Endodermal cell (in vitro differentiated cells): ENCODE measurements at regions not wholly inside any gene's neighbourhood (a gene's known extent, or its start where the extent isn't known, plus 50 kb on each side); places are given as distances from the start of the nearest gene placed in this dataset.

Experiments used
- DNase-seq: peaks from one replicate; pipeline ENCODE4 v3.0.0-alpha.2; 2017
- H3K27ac ChIP-seq: 2 replicates; pipeline ENCODE4 v1.5.1; 2013; ENCODE audit warnings: mild to moderate bottlenecking, low read depth, low read length, moderate library complexity
- H3K27me3 ChIP-seq: 2 replicates; pipeline ENCODE4 v1.6.1; 2013; ENCODE audit warnings: mild to moderate bottlenecking, low read length, moderate library complexity; ENCODE audit not compliant: insufficient read depth, control insufficient read depth, poor library complexity, severe bottlenecking
- H3K36me3 ChIP-seq: 2 replicates; pipeline ENCODE4 v1.7.0; 2013; ENCODE audit warnings: mild to moderate bottlenecking, low read length, moderate library complexity; ENCODE audit not compliant: control insufficient read depth, insufficient read depth
- H3K4me1 ChIP-seq: one replicate; pipeline ENCODE4 v1.7.0; 2013; ENCODE audit warnings: low read length; ENCODE audit not compliant: control insufficient read depth, insufficient read depth
- H3K4me3 ChIP-seq: 2 replicates; pipeline ENCODE4 v1.5.1; 2013; ENCODE audit warnings: mild to moderate bottlenecking, low read length, moderate library complexity
- H3K9ac ChIP-seq: 2 replicates; pipeline ENCODE4 v1.6.1; 2013; ENCODE audit warnings: mild to moderate bottlenecking, low read length, moderate library complexity; ENCODE audit not compliant: poor library complexity, severe bottlenecking; ENCODE audit errors: extremely low read depth
- H3K9me3 ChIP-seq: 2 replicates; pipeline ENCODE4 v1.6.1; 2013; ENCODE audit warnings: mild to moderate bottlenecking, low read length, moderate library complexity; ENCODE audit not compliant: control insufficient read depth
- H3K27ac Mint-ChIP-seq: 2 replicates; pipeline ENCODE4 v1.8.0; 2020; ENCODE audit warnings: mixed read lengths
- H3K27me3 Mint-ChIP-seq: 2 replicates; pipeline ENCODE4 v1.8.0; 2021; ENCODE audit warnings: mild to moderate bottlenecking, mixed read lengths; ENCODE audit not compliant: insufficient read depth
- H3K36me3 Mint-ChIP-seq: 2 replicates; pipeline ENCODE4 v1.8.0; 2020; ENCODE audit warnings: low read depth, mixed read lengths
- H3K4me1 Mint-ChIP-seq: 2 replicates; pipeline ENCODE4 v1.8.0; 2020; ENCODE audit warnings: mixed read lengths
- H3K4me3 Mint-ChIP-seq: 2 replicates; pipeline ENCODE4 v1.8.0; 2020; ENCODE audit warnings: mild to moderate bottlenecking, moderate library complexity, mixed read lengths
- H3K9me3 Mint-ChIP-seq: 2 replicates; pipeline ENCODE4 v1.8.0; 2020; ENCODE audit warnings: mild to moderate bottlenecking, mixed read lengths
- CTCF ChIP-seq: fragments of 200-600 bp; sonication (generic); conservative IDR thresholded peaks from 2 replicates; pipeline ENCODE4 v1.5.0; 2021; ENCODE audit warnings: antibody characterized with exemption, mild to moderate bottlenecking
- WGBS, 2 experiments: methylation state at CpG; one replicate each; pipeline versions ENCODE4 v1.1.5 to v1.1.7; 2013; ENCODE audit warnings: missing lambda C conversion rate in 2 of 2, mixed read lengths in 1 of 2; ENCODE audit not compliant: insufficient coverage in 1 of 2, insufficient read length in 1 of 2; 5-methylcytosine and 5-hydroxymethylcytosine counted together

GRCh38 chr5:87081016-87081415 is 186.7 kb upstream of the RASA1 start:
- no peaks in the 10 kb centered on the region for H3K4me1 ChIP-seq
- H3K27ac Mint-ChIP-seq: no peak overlapping the region
- no peaks in the 10 kb centered on the region for H3K36me3 Mint-ChIP-seq
- H3K4me1 Mint-ChIP-seq: no peaks in the 10 kb centered on the region
- 90% methylated on average over 3 of the region's 3 CpGs; no CpG with 5 or more reads in 1 of the 2 experiments for WGBS, 2 experiments
- no peak overlapping the region for H3K27ac ChIP-seq
- H3K9me3 Mint-ChIP-seq: peaks cover 20% of the 10 kb centered on the region
- no peaks in the 10 kb centered on the region for H3K36me3 ChIP-seq
- H3K4me3 Mint-ChIP-seq: no peak overlapping the region
- no peak for TF ChIP-seq CTCF
- H3K4me3 ChIP-seq: no peak overlapping the region
- H3K9me3 ChIP-seq: peaks cover 9% of the 10 kb centered on the region
- H3K27me3 Mint-ChIP-seq: no peaks in the 10 kb centered on the region
- no peaks in the 10 kb centered on the region for H3K27me3 ChIP-seq
- H3K9ac ChIP-seq: no peak overlapping the region
- no peak for DNase-seq

- Mint-ChIP-seq H3K9me3 (peaks cover 22% of the 10 kb centered on the region), H3K27me3 (no peaks in the 10 kb centered on the region), H3K4me1 (no peaks in the 10 kb centered on the region), H3K4me3 (no peak overlapping the region), H3K27ac (no peak overlapping the region), H3K36me3 (no peaks in the 10 kb centered on the region)
- no peaks in the 10 kb centered on the region for H3K27me3 ChIP-seq
- no peaks in the 10 kb centered on the region for H3K4me1 ChIP-seq
- H3K4me3 ChIP-seq: no peak overlapping the region
- no peak for TF ChIP-seq CTCF
- H3K27ac ChIP-seq: no peak overlapping the region
- no peak overlapping the region for H3K9ac ChIP-seq
- H3K9me3 ChIP-seq: peaks cover 9% of the 10 kb centered on the region
- H3K36me3 ChIP-seq: no peaks in the 10 kb centered on the region
- 92% methylated on average over 3 of the region's 4 CpGs; no CpG with 5 or more reads in 1 of the 2 experiments for WGBS, 2 experiments
- DNase-seq: no peak
These were observed 185.9 kb upstream of the RASA1 start for GRCh38 chr5:87081511-87082372.

GRCh38 chr5:87094347-87094746 is 173.3 kb upstream of the RASA1 start:
- Histone ChIP-seq H3K4me1 (no peaks in the 10 kb centered on the region), H3K4me3 (no peak overlapping the region), H3K9me3 (no peaks in the 10 kb centered on the region), H3K27me3 (no peaks in the 10 kb centered on the region), H3K27ac (no peak overlapping the region), H3K36me3 (no peaks in the 10 kb centered on the region), H3K9ac (no peak overlapping the region)
- no peak for TF ChIP-seq CTCF
- no peaks in the 10 kb centered on the region for H3K27me3 Mint-ChIP-seq
- H3K36me3 Mint-ChIP-seq: no peaks in the 10 kb centered on the region
- no peak overlapping the region for H3K27ac Mint-ChIP-seq
- no peak overlapping the region for H3K4me3 Mint-ChIP-seq
- H3K4me1 Mint-ChIP-seq: no peaks in the 10 kb centered on the region
- WGBS, 2 experiments: 92% methylated on average over 2 of the region's 2 CpGs; no CpG with 5 or more reads in 1 of the 2 experiments
- peaks cover 3% of the 10 kb centered on the region for H3K9me3 Mint-ChIP-seq
- no peak for DNase-seq
